ENCODE measurements at regions not wholly inside any gene's neighbourhood (a gene's known extent, or its start where the extent isn't known, plus 50 kb on each side); places are given as distances from the start of the nearest gene placed in this dataset.
"Not testable (repeated sequence)": the region's sequence is repeated elsewhere in the genome, so short reads cannot be mapped to it uniquely, and the experiment has no call there.

DNA sequence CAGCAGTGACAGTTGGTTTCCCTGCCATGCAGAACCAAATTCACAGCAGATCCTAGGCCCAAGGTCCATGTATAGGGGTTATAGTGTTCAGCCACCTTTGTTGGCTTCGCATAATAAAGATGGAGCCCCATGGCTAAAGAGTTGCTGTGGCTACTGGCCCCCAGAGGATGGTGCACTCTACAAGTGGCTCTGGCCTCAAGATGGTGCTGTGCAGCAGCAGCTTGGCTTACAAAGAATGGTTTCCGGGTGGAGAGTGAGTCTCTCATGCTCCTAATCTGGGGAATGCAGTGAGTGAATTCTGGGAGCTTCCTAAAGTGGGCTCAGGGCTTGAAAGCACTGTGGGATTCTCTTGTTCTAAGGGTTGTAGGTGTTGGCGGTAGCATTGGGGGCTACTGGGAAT, 1199.7 kb downstream of the CNTNAP5 start:
- no peak for DNase-seq

GRCh38 chr2:125227843-125228392, 1202.8 kb downstream of the CNTNAP5 start:
- DNase-seq = no peak

- DNase-seq = no peak
Observed at GRCh38 chr2:125240870-125241269, 1215.8 kb downstream of the CNTNAP5 start.

DNA sequence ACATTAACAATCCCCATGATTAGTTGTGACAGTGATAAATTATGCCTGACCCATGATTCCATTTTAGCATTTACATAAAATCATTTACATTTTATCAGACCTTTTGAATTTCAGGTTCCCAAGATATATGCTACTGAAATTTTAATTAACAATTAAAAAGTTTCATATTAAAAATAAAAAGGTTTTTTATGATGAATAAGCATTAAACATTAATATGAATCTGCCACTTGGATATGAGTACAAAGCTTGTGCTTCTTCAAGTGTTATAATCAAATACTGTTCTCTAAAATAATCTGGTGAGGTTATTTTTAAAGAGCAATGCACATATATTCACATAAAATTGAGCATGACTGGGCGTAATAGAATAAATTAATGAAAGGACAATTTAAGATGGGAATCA, 1218.0 kb downstream of the CNTNAP5 start:
- no peak for DNase-seq

DNA sequence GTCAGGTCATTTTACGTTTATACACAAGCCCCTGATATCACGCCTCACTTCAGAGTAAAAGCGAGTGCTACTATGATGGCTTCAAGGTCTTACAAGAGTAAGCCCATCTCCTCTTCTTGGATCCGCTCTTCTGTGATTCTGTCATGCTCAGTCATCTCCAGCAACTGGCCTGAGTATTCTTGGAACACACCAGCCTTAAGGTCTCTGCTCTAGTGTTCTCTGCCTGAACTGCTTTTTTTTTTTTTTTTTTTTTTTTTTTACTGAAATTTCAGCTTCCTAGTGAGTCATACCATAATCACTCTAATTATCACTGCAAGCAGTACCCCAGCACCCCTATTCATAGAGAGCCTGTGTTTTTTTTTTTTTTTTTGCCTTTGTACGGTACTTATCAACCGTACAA, 1228.9 kb downstream of the CNTNAP5 start:
- DNase-seq = no peak

GRCh38 chr2:125259451-125259850, 1234.4 kb downstream of the CNTNAP5 start:
- DNase-seq = no peak

- not testable (repeated sequence) for DNase-seq
Observed at GRCh38 chr2:125260366-125260930, 1235.4 kb downstream of the CNTNAP5 start.

GRCh38 chr2:125264453-125264852, 1239.4 kb downstream of the CNTNAP5 start:
- no peak for DNase-seq

DNA sequence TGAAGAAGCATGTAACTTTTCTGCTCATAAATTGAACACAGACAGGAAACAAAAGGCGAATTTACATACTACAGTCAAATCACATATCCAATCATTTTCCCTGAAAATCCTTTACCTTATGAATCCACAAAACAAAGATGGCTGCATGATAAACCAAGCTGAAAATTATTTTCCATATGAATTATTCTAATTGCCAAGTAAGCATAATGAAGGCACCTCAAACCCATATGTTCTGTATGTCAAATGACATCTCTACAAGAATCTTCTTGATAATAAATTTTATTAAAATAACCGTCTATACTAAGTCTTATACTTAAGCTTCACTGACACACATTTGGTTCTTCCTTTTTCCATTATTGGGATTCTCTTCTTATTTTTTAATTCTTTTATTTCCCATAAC, 1242.6 kb downstream of the CNTNAP5 start:
- DNase-seq = no peak

DNA sequence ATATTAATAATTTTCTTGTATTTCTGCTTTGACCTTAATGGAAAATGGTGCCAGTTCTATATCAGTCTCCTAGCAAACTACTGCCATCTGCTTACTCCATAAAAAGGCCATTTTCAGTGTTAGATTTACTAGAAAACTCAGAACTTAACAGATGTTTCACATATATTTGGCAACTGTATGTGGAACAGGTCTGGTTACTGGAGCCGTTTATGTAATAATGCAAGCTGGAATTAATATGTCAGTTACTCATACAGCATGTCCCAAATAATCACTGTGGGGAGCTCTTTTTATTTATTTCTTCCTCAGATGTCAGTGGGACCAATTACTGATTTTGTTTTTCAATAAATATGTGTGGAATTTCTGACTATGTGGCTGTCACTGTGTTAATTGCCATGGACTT, 1247.6 kb downstream of the CNTNAP5 start:
- DNase-seq = no peak

GRCh38 chr2:125274718-125275117, 1249.6 kb downstream of the CNTNAP5 start:
- DNase-seq = no peak

DNA sequence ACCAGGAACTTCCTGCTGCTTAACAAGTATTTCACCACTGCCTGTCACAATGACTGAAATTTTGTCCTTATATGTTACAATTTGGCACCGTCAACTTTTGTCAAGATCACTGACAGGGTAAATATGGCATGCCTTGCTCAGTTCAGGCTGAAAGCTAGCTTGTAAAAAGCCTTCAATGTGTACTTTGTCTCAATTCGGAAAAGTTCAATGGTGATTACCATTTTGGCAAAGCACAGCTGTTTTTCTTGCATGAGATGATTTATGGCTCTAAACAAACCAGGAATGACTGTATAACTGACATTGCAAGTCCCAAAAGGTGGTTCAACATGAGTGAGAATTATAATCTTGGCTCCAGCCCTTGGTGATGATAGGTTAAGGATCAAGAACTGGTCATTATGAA, 1255.2 kb downstream of the CNTNAP5 start:
- DNase-seq = no peak

DNA sequence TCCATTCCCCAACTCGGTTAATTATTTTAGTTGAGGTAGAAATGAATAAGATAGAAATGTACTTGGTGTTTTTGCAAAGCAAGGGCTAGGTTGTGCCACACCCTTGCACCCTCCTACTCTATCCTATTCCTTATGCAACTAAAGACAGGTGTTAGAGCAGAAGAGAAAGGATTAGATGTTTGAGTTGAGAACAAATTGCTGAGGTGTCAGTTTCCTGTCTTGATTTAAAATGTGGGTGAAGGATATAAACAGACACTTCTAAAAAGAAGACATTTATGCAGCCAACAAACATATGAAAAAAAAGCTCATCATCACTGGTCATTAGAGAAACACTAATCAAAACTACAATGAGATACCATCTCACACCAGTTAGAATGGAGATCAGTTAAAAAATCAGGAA, 1256.2 kb downstream of the CNTNAP5 start:
- no peak for DNase-seq

GRCh38 chr2:125296742-125297141, 1271.7 kb downstream of the CNTNAP5 start:
- no peak for DNase-seq

DNA sequence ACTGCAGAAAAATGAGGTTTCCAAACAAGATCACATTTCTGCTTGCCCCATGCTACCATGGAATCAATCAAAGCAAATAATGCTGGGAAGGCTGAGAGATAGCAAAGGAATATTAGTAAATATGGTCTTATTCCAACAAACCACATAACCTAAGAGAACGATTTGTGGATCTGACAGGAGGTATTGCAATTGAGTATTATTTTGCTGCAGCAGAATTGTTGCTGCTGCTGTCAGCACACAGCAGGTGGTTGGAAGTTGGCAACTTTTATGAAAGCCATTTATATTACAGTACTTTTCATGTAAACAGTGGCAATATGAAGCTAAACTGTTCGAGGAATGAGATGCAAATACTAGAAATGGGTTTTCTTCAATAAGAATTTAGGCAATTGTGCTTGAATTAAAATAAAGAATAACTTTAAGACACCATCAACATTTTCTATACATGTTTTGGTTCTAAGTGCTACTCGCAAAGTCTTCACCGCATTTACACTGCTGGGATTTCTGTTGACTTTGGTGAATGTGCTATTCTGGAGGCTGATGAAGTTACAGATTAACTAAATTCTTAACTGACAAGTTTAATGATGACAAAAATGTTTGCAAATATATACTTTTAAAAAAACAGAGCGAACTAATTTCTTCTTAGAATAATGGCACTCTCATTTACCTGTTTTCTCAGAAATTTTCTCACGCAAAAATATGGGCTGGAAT, 1285.7 kb downstream of the CNTNAP5 start:
- DNase-seq = no peak

- no peak for DNase-seq
Observed at GRCh38 chr2:125312342-125312741, 1287.3 kb downstream of the CNTNAP5 start.

- no peak for DNase-seq
Observed at GRCh38 chr2:125313806-125314205, 1288.7 kb downstream of the CNTNAP5 start.

GRCh38 chr2:125318740-125319139, 1293.7 kb downstream of the CNTNAP5 start:
- no peak for DNase-seq

DNA sequence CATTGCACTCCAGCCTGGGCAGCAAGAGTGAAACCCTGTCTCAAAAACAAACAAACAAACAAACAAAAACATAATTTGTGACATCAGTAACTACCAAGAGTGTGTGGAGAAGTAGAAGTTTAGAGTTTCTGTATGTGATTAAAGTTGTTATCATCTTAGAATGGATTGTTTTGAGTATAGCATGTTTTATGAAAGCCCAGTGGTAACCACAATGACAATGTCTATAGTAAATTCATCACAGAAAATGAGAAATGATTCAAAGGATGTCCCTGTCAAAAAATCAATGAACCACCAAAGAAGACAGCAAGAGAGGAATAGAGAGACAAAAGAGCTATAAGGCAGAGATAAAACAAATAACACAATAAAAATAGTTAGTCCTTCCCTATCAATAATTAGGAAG, 1299.2 kb downstream of the CNTNAP5 start:
- DNase-seq = no peak

DNA sequence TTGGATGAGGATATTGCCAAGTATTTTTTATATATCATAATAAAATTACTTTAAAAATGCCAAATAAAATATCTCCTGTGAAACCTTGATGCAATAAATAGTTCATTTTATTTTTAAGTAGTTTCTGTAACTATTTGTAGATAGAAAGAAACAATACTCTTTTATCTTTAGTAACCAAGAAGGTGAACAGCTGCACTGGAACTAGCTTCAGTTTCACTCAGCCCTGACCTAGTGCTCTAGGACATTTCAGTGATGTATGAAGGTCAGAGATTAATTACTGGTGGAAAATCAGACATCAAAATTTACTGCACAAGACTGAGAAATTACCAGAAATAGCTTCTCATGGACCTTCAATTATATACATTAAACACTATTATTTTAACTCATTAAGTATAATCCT, 1305.0 kb downstream of the CNTNAP5 start:
- DNase-seq = no peak

GRCh38 chr2:125341353-125341752, 1314.6 kb upstream of the GYPC start:
- DNase-seq = no peak

GRCh38 chr2:125353542-125353941, 1302.4 kb upstream of the GYPC start:
- not testable (repeated sequence) for DNase-seq

DNA sequence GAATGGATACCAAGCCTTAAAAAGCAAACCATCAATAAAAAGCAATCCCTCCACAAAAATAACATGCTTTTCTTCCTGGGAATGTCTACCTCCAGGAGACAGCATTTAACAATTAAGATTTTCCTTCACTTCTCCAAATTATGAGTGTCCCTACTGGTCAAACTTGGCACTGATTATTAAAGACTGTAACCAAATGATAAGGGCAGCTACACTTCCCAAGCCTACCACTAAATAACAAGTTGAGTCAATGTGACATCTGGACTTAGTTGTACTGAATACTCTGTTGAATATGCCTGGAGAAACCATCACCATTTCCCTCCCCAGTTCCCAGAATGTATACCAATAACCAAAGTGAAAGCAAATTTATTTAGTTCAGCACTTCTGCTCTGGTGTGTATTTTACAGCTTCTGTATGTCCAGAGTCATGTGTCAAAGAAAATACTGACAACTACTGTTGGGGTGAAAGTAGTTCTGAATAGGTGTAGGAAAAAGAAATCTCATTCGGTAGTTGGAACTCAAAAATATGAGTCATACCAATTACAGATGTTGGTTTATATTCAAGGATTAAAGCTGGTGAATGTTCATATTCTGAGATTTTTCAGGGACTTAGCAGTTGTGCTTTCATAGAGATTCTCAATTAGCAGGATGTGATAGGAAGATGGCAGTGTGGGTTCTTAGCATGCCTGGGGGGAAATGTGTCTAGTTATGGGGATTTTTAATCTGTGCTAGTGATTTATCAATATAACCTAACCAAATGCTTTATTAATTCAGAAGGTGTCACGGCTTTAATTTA, 1291.6 kb upstream of the GYPC start:
- DNase-seq = no peak

DNA sequence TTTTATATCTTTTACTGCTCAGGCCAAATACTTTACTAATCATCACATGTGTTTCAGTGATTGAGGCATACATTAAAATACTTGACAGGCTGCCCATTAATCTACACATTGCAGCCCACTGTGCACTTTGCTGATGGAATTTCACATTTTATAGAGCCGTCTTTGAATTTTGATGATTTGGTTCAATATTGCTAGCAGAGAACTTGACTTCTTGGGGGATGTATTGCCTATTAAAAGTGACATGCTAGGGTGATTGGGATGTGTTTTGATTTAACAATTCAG, 1291.0 kb upstream of the GYPC start:
- no peak for DNase-seq
